Fibroblast of lung (primary cell): ENCODE measurements at regions not wholly inside any gene's neighbourhood (a gene's known extent, or its start where the extent isn't known, plus 50 kb on each side); places are given as distances from the start of the nearest gene placed in this dataset.

Source experiments
- DNase-seq, 2 donors: peaks; one replicate each; pipeline versions ENCODE4 v3.0.0 to v3.0.0-alpha.2; 2010; ENCODE audit warnings: low read depth in 2 of 2
- H2AFZ ChIP-seq: 2 replicates; pipeline ENCODE4 v1.5.1; 2012; ENCODE audit warnings: low read length, control low read depth, inconsistent platforms
- H3K27ac ChIP-seq: 2 replicates; pipeline ENCODE4 v1.5.1; 2011; ENCODE audit warnings: low read length, control low read depth; ENCODE audit not compliant: insufficient read depth
- H3K27me3 ChIP-seq: 2 replicates; pipeline ENCODE4 v1.5.1; 2011; ENCODE audit warnings: mild to moderate bottlenecking, low read length; ENCODE audit not compliant: control insufficient read depth, insufficient read depth
- H3K36me3 ChIP-seq: 2 replicates; pipeline ENCODE4 v1.5.1; 2011; ENCODE audit warnings: low read length; ENCODE audit not compliant: control insufficient read depth, insufficient read depth
- H3K4me1 ChIP-seq: 2 replicates; pipeline ENCODE4 v1.5.1; 2011; ENCODE audit warnings: low read length; ENCODE audit not compliant: control insufficient read depth, insufficient read depth; ENCODE audit errors: extremely low read depth
- H3K4me2 ChIP-seq: 2 replicates; pipeline ENCODE4 v1.5.1; 2011; ENCODE audit warnings: low read length, control low read depth; ENCODE audit not compliant: insufficient read depth; ENCODE audit errors: extremely low read depth
- H3K4me3 ChIP-seq, 4 experiments: fragments of 200-600 bp in 1 of 4; sonication (generic) in 1 of 4; replicated peaks in 1 of 4; 2 replicates each; pipeline ENCODE4 v1.5.1; 2011 to 2016; ENCODE audit warnings: low read length in 4 of 4, low read depth in 3 of 4, mild to moderate bottlenecking in 3 of 4, control low read depth in 2 of 4, inconsistent platforms in 1 of 4, mixed read lengths in 1 of 4; ENCODE audit not compliant: insufficient read depth in 1 of 4; ENCODE audit errors: control extremely low read depth in 1 of 4
- H3K79me2 ChIP-seq: 2 replicates; pipeline ENCODE4 v1.5.1; 2012; ENCODE audit warnings: mild to moderate bottlenecking, low read length, inconsistent platforms; ENCODE audit not compliant: control insufficient read depth, insufficient read depth
- H3K9ac ChIP-seq: 2 replicates; pipeline ENCODE4 v1.5.1; 2011; ENCODE audit warnings: mild to moderate bottlenecking, low read length, control low read depth; ENCODE audit not compliant: insufficient read depth
- H3K9me3 ChIP-seq: 2 replicates; pipeline ENCODE4 v1.5.1; 2012; ENCODE audit warnings: low read depth, low read length; ENCODE audit not compliant: control insufficient read depth, insufficient read depth
- H4K20me1 ChIP-seq: 2 replicates; pipeline ENCODE4 v1.5.1; 2011; ENCODE audit warnings: low read length; ENCODE audit not compliant: control insufficient read depth, insufficient read depth; ENCODE audit errors: extremely low read depth
- CTCF ChIP-seq, 2 donors: IDR thresholded peaks in 1 of 2; conservative IDR thresholded peaks in 1 of 2; 1 replicate in 1 of 2; 2 replicates in 1 of 2; pipeline ENCODE4 v1.5.1; 2011 to 2012; ENCODE audit warnings: low read length in 2 of 2, control low read depth in 1 of 2, inconsistent platforms in 1 of 2, low read depth in 1 of 2, mild to moderate bottlenecking in 1 of 2
- EZH2 ChIP-seq: IDR thresholded peaks from 2 replicates; pipeline ENCODE4 v1.5.1; 2012; ENCODE audit warnings: low read length, control low read depth, mild to moderate bottlenecking; ENCODE audit errors: missing control alignments

GRCh38 chr22:47713941-47714340 is 951.5 kb downstream of the TBC1D22A start:
- Histone ChIP-seq H3K9ac (no peak overlapping the region), H4K20me1 (no peaks in the 10 kb centered on the region), H3K36me3 (no peaks in the 10 kb centered on the region), H3K4me3 (no peak overlapping the region), H3K79me2 (no peaks in the 10 kb centered on the region), H3K27me3 (no peaks in the 10 kb centered on the region), H2AFZ (no peak overlapping the region), H3K27ac (no peak overlapping the region), H3K9me3 (no peaks in the 10 kb centered on the region), H3K4me1 (no peaks in the 10 kb centered on the region), H3K4me2 (no peak overlapping the region)
- DNase-seq = no peak
- TF ChIP-seq CTCF (conservative IDR thresholded peaks at IDR 0.05 in 1 of 2, IDR thresholded peaks at IDR 0.05 in 1 of 2; ENCODE audit: low read depth in 1 of 2, low read length in 2 of 2) (no peak), EZH2 (no peak)

- Histone ChIP-seq H3K4me3 (no peak overlapping the region), H3K79me2 (no peaks in the 10 kb centered on the region), H3K9ac (no peak overlapping the region), H3K4me1 (no peaks in the 10 kb centered on the region), H3K4me2 (no peak overlapping the region), H4K20me1 (no peaks in the 10 kb centered on the region), H3K9me3 (no peaks in the 10 kb centered on the region), H3K27ac (no peak overlapping the region), H3K36me3 (no peaks in the 10 kb centered on the region), H2AFZ (no peak overlapping the region), H3K27me3 (no peaks in the 10 kb centered on the region)
- no peak for TF ChIP-seq EZH2
- TF ChIP-seq CTCF (conservative IDR thresholded peaks at IDR 0.05 in 1 of 2, IDR thresholded peaks at IDR 0.05 in 1 of 2; ENCODE audit: low read depth in 1 of 2, low read length in 2 of 2) = no peak
- DNase-seq = no peak
Observed at GRCh38 chr22:47710135-47710534, 947.7 kb downstream of the TBC1D22A start.

- no peak for TF ChIP-seq EZH2
- no peak for TF ChIP-seq CTCF (conservative IDR thresholded peaks at IDR 0.05 in 1 of 2, IDR thresholded peaks at IDR 0.05 in 1 of 2; ENCODE audit: low read depth in 1 of 2, low read length in 2 of 2)
- Histone ChIP-seq H3K36me3 (no peaks in the 10 kb centered on the region), H3K27me3 (no peaks in the 10 kb centered on the region), H3K4me1 (no peaks in the 10 kb centered on the region), H4K20me1 (no peaks in the 10 kb centered on the region), H3K9me3 (no peaks in the 10 kb centered on the region), H2AFZ (no peak overlapping the region), H3K4me2 (no peak overlapping the region), H3K79me2 (no peaks in the 10 kb centered on the region), H3K4me3 (no peak overlapping the region), H3K27ac (no peak overlapping the region), H3K9ac (no peak overlapping the region)
- no peak for DNase-seq
Observed at GRCh38 chr22:47705350-47705749, 942.9 kb downstream of the TBC1D22A start.
